Upper lobe of left lung (tissue), 6 donors: ENCODE measurements at regions not wholly inside any gene's neighbourhood (a gene's known extent, or its start where the extent isn't known, plus 50 kb on each side); places are given as distances from the start of the nearest gene placed in this dataset.
A peak's percentile ranks its signal among the peaks of the same experiment; 100 is the strongest.

ENCODE experiments used
- ATAC-seq, 2 donors: fragments of 200-7000 bp; cut with Tn5 transposase; one replicate each; pipeline ENCODE4 v1.9.1; 2022; ENCODE audit warnings: mild to moderate bottlenecking in 2 of 2, moderate library complexity in 2 of 2; ENCODE audit not compliant: low FRiP score in 2 of 2
- DNase-seq, 2 donors: peaks; one replicate each; pipeline ENCODE4 v3.0.0-alpha.2; 2019 to 2020
- H3K27ac ChIP-seq, 4 donors: fragments of 200-600 bp; sonication (generic); one replicate each; pipeline ENCODE4 v1.5.1; 2016 to 2019
- H3K27me3 ChIP-seq, 4 donors: fragments of 200-600 bp; sonication (generic); one replicate each; pipeline ENCODE4 v1.5.1; 2017 to 2019
- H3K36me3 ChIP-seq, 4 donors: fragments of 200-600 bp; sonication (generic); one replicate each; pipeline ENCODE4 v1.5.1; 2016 to 2019
- H3K4me1 ChIP-seq, 4 donors: fragments of 200-600 bp; sonication (generic); one replicate each; pipeline ENCODE4 v1.5.1; 2018 to 2019
- H3K4me3 ChIP-seq, 4 donors: fragments of 200-600 bp; sonication (generic); one replicate each; pipeline ENCODE4 v1.5.1; 2017 to 2019; ENCODE audit warnings: mild to moderate bottlenecking in 2 of 4, moderate library complexity in 1 of 4
- H3K9me3 ChIP-seq, 4 donors: fragments of 200-600 bp; sonication (generic); one replicate each; pipeline ENCODE4 v1.5.1; 2018 to 2019
- CTCF ChIP-seq, 6 experiments: fragments of 450-650 bp in 4 of 6; fragments of 200-600 bp in 2 of 6; sonication (generic) in 2 of 6; IDR thresholded peaks; one replicate each; pipeline ENCODE4 v1.5.1; 2016 to 2019; ENCODE audit warnings: antibody characterized with exemption in 6 of 6
- EP300 ChIP-seq, 4 donors: sonication (generic); formaldehyde crosslinking; IDR thresholded peaks; one replicate each; pipeline ENCODE4 v1.5.1; 2017; ENCODE audit warnings: antibody characterized with exemption in 4 of 4, control low read depth in 2 of 4
- POLR2A ChIP-seq, 4 donors: fragments of 450-650 bp; IDR thresholded peaks; one replicate each; pipeline ENCODE4 v1.5.1; 2016 to 2017; ENCODE audit warnings: antibody characterized with exemption in 4 of 4, mild to moderate bottlenecking in 2 of 4
- POLR2AphosphoS5 ChIP-seq, 2 donors: sonication (generic); formaldehyde crosslinking; IDR thresholded peaks; one replicate each; pipeline ENCODE4 v1.5.1; 2017; ENCODE audit warnings: antibody characterized with exemption in 2 of 2
- WGBS, 2 donors: methylation state at CpG; one replicate each; pipeline ENCODE4 v1.1.5; 2017 to 2018; 5-methylcytosine and 5-hydroxymethylcytosine counted together
- donor health status: DM: no; HTN: no; CAD: no; lungs with moderate emphysema.
- donor health status: DM: no; HTN: yes; CAD: no; lungs with severe emphysema.

GRCh38 chr2:13052547-13052946 is 335.8 kb downstream of the TRIB2 start:
- DNase-seq (no peak), ATAC-seq (no peak)
- no peaks in the 10 kb centered on the region for H3K27me3 ChIP-seq
- no peak overlapping the region for H3K27ac ChIP-seq
- no peaks in the 10 kb centered on the region for H3K4me1 ChIP-seq
- no peak for TF ChIP-seq POLR2AphosphoS5 (IDR thresholded peaks at IDR 0.05)
- TF ChIP-seq POLR2A (IDR thresholded peaks at IDR 0.05), result no peak
- no peak for TF ChIP-seq CTCF (IDR thresholded peaks at IDR 0.05)
- no peak for TF ChIP-seq EP300 (IDR thresholded peaks at IDR 0.05)
- H3K36me3 ChIP-seq, result no peaks in the 10 kb centered on the region
- H3K9me3 ChIP-seq, result no peaks in the 10 kb centered on the region
- WGBS, 2 donors, result 45 to 67% methylated on average over 4 of the region's 4 CpGs
- H3K4me3 ChIP-seq, result no peak overlapping the region

- no peaks in the 10 kb centered on the region for H3K27me3 ChIP-seq
- WGBS, 2 donors, result 42 to 43% methylated on average over 3 of the region's 3 CpGs
- TF ChIP-seq EP300 (IDR thresholded peaks at IDR 0.05) (no peak), CTCF (IDR thresholded peaks at IDR 0.05) (peak in 4 of 6 experiments; percentile 13 to 17 (median 16)), POLR2AphosphoS5 (IDR thresholded peaks at IDR 0.05) (no peak), POLR2A (IDR thresholded peaks at IDR 0.05) (no peak)
- H3K4me1 ChIP-seq, result no peaks in the 10 kb centered on the region
- no peak overlapping the region for H3K27ac ChIP-seq
- H3K4me3 ChIP-seq, result no peak overlapping the region
- ATAC-seq, result no peak
- DNase-seq, result no peak
- H3K9me3 ChIP-seq, result no peaks in the 10 kb centered on the region
- H3K36me3 ChIP-seq, result no peaks in the 10 kb centered on the region
These were observed 339.6 kb downstream of the TRIB2 start for GRCh38 chr2:13056259-13056843.

- ATAC-seq (no peak), DNase-seq (no peak)
- no peaks in the 10 kb centered on the region for H3K9me3 ChIP-seq
- no peaks in the 10 kb centered on the region for H3K36me3 ChIP-seq
- H3K27me3 ChIP-seq, result no peaks in the 10 kb centered on the region
- no peak overlapping the region for H3K27ac ChIP-seq
- H3K4me3 ChIP-seq, result no peak overlapping the region
- no peaks in the 10 kb centered on the region for H3K4me1 ChIP-seq
- TF ChIP-seq POLR2AphosphoS5 (IDR thresholded peaks at IDR 0.05) (no peak), EP300 (IDR thresholded peaks at IDR 0.05) (no peak), CTCF (IDR thresholded peaks at IDR 0.05) (no peak), POLR2A (IDR thresholded peaks at IDR 0.05) (no peak)
These were observed 340.9 kb downstream of the TRIB2 start for GRCh38 chr2:13057671-13058070.

GRCh38 chr2:13066676-13067075 is 349.9 kb downstream of the TRIB2 start:
- no peaks in the 10 kb centered on the region for H3K36me3 ChIP-seq
- H3K9me3 ChIP-seq, result no peaks in the 10 kb centered on the region
- H3K4me1 ChIP-seq, result no peaks in the 10 kb centered on the region
- no peak for DNase-seq
- TF ChIP-seq EP300 (IDR thresholded peaks at IDR 0.05), result no peak
- TF ChIP-seq CTCF (IDR thresholded peaks at IDR 0.05), result no peak
- TF ChIP-seq POLR2AphosphoS5 (IDR thresholded peaks at IDR 0.05), result no peak
- TF ChIP-seq POLR2A (IDR thresholded peaks at IDR 0.05), result no peak
- H3K27ac ChIP-seq, result no peak overlapping the region
- no peak for ATAC-seq
- 74 to 76% methylated on average over 1 of the region's 1 CpG for WGBS, 2 donors
- H3K27me3 ChIP-seq, result no peaks in the 10 kb centered on the region
- no peak overlapping the region for H3K4me3 ChIP-seq

GRCh38 chr2:13067508-13067907 is 350.8 kb downstream of the TRIB2 start:
- no peaks in the 10 kb centered on the region for H3K27me3 ChIP-seq
- TF ChIP-seq EP300 (IDR thresholded peaks at IDR 0.05) (no peak), POLR2AphosphoS5 (IDR thresholded peaks at IDR 0.05) (no peak), CTCF (IDR thresholded peaks at IDR 0.05) (no peak), POLR2A (IDR thresholded peaks at IDR 0.05) (no peak)
- H3K4me3 ChIP-seq, result no peak overlapping the region
- no peaks in the 10 kb centered on the region for H3K36me3 ChIP-seq
- DNase-seq (no peak), ATAC-seq (no peak)
- no peaks in the 10 kb centered on the region for H3K9me3 ChIP-seq
- no peak overlapping the region for H3K27ac ChIP-seq
- 93 to 100% methylated on average over 2 of the region's 2 CpGs for WGBS, 2 donors
- H3K4me1 ChIP-seq, result no peaks in the 10 kb centered on the region
